PC-3 (cell line): ENCODE measurements at regions not wholly inside any gene's neighbourhood (a gene's known extent, or its start where the extent isn't known, plus 50 kb on each side); places are given as distances from the start of the nearest gene placed in this dataset.
"Not testable (repeated sequence)": the region's sequence is repeated elsewhere in the genome, so short reads cannot be mapped to it uniquely, and the experiment has no call there.

Experiments used
- ATAC-seq: fragments of 200-7000 bp; cut with Tn5 transposase; 2 replicates; pipeline ENCODE4 v1.9.1; 2020; ENCODE audit warnings: mild to moderate bottlenecking, moderate library complexity
- BruUV-seq: library from RNA; stranded (reverse); fragments of 400-500 nt; replicated peaks from 2 replicates; lab custom pipeline; 2021; lab: Mats Ljungman, UMichigan
- CTCF ChIA-PET: fragments of 300-600 bp; sonication (Branson Sonifier 250); formaldehyde crosslinking; loops from one replicate; lab custom pipeline; 2022; ENCODE audit warnings: antibody characterized with exemption; lab: Charles Lee
- POLR2A ChIA-PET: fragments of 300-600 bp; sonication (Branson Sonifier 250); formaldehyde crosslinking; loops from one replicate; lab custom pipeline; 2022; ENCODE audit warnings: antibody characterized with exemption; ENCODE audit not compliant: unreplicated experiment; lab: Charles Lee
- DNase-seq: peaks from one replicate; pipeline ENCODE4 v3.0.0-alpha.2; 2015
- H2AFZ ChIP-seq: fragments of 300-600 bp; sonication (generic); 2 replicates; pipeline ENCODE4 v1.6.0; 2016; ENCODE audit warnings: antibody characterized with exemption, low read length
- H3F3A ChIP-seq: fragments of 300-600 bp; sonication (generic); one replicate; pipeline ENCODE4 v1.6.0; 2017; ENCODE audit warnings: antibody characterized with exemption, low read length, control low read depth, mild to moderate bottlenecking; ENCODE audit not compliant: unreplicated experiment
- H3K27ac ChIP-seq: fragments of 300-600 bp; sonication (generic); 2 replicates; pipeline ENCODE4 v1.5.1; 2016; ENCODE audit warnings: mild to moderate bottlenecking, low read length
- H3K27me3 ChIP-seq: fragments of 300-600 bp; sonication (generic); 2 replicates; pipeline ENCODE4 v1.6.1; 2016; ENCODE audit warnings: low read length, mixed read lengths
- H3K36me3 ChIP-seq: fragments of 300-600 bp; sonication (generic); 2 replicates; pipeline ENCODE4 v1.6.1; 2016; ENCODE audit warnings: low read depth, mixed run types, low read length, mixed read lengths
- H3K4me1 ChIP-seq: fragments of 300-600 bp; sonication (generic); 2 replicates; pipeline ENCODE4 v1.5.1; 2016; ENCODE audit warnings: low read length; ENCODE audit not compliant: insufficient read depth
- H3K4me2 ChIP-seq: fragments of 300-600 bp; sonication (generic); 2 replicates; pipeline ENCODE4 v1.6.0; 2016; ENCODE audit warnings: low read length
- H3K4me3 ChIP-seq: fragments of 300-600 bp; sonication (generic); 2 replicates; pipeline ENCODE4 v1.5.1; 2016; ENCODE audit warnings: mild to moderate bottlenecking, low read length, mixed read lengths
- H3K79me2 ChIP-seq: fragments of 300-600 bp; sonication (generic); 2 replicates; pipeline ENCODE4 v1.6.1; 2017; ENCODE audit warnings: low read length, mixed read lengths
- H3K9ac ChIP-seq: fragments of 300-600 bp; sonication (generic); 2 replicates; pipeline ENCODE4 v1.6.0; 2016; ENCODE audit warnings: mild to moderate bottlenecking, low read length
- H3K9me2 ChIP-seq: fragments of 300-600 bp; sonication (generic); replicated peaks from 2 replicates; pipeline ENCODE4 v1.6.1; 2016; ENCODE audit warnings: mixed run types, low read length, mixed read lengths
- H3K9me3 ChIP-seq: fragments of 300-600 bp; sonication (generic); 2 replicates; pipeline ENCODE4 v1.6.1; 2016; ENCODE audit warnings: low read length, mixed read lengths
- H4K20me1 ChIP-seq: fragments of 300-600 bp; sonication (generic); 2 replicates; pipeline ENCODE4 v1.6.1; 2016; ENCODE audit warnings: low read length, mixed read lengths
- EZH2 ChIP-seq: fragments of 300-600 bp; sonication (generic); IDR thresholded peaks from one replicate; pipeline ENCODE4 v1.6.1; 2017; ENCODE audit warnings: antibody characterized with exemption, mild to moderate bottlenecking, low read length; ENCODE audit not compliant: unreplicated experiment
- EZH2phosphoT487 ChIP-seq: fragments of 300-600 bp; sonication (generic); IDR thresholded peaks from 2 replicates; pipeline ENCODE4 v1.6.1; 2018; ENCODE audit warnings: mild to moderate bottlenecking, antibody characterized with exemption, low read length, borderline replicate concordance
- intact Hi-C: fragments of 100-400 bp; cut with micrococcal nuclease; formaldehyde crosslinking; loops from 2 replicates; pipeline ENCODE4 v1.9.0; 2023
- TF ChIP-seq, protein P1 (sequence below): fragments of 300-600 bp; sonication (generic); conservative IDR thresholded peaks from 2 replicates; pipeline ENCODE4 v1.5.1; 2017; ENCODE audit warnings: antibody characterized with exemption, low read depth, mild to moderate bottlenecking, low read length

DNA sequence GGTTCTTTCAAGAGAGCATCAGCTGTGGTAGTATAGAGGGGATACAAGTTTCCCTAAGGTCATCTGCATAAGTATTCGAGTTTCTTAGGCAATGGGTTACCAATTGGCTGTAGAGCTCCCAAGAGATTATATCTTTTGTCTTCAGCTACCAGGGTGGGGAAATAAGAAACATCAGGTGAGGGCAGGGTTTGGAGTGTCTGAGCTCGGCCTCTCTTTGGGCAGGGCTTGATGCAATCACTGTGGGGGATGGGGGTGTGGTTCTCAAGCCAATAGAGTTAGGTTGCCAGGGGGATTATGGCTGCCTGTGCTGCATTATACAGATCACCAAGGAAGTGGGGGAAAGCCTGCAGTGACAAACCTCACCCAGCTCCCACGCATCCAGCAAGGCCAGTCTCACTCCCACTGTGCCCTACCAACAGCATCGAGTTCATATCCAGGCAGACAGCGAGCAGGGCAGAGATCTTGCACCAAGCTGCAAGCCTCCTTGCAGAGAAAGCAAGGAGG is 172.1 kb upstream of the MAGEE2 start:
- Histone ChIP-seq H3K27ac (no peak overlapping the region), H3K36me3 (no peaks in the 10 kb centered on the region), H3K9me3 (no peaks in the 10 kb centered on the region), H3F3A (no peaks in the 10 kb centered on the region), H3K4me3 (no peak overlapping the region), H3K4me2 (no peak overlapping the region), H3K9me2 (no peaks in the 10 kb centered on the region), H3K27me3 (no peaks in the 10 kb centered on the region), H4K20me1 (no peaks in the 10 kb centered on the region), H2AFZ (no peak overlapping the region), H3K9ac (no peak overlapping the region), H3K4me1 (no peaks in the 10 kb centered on the region), H3K79me2 (no peaks in the 10 kb centered on the region)
- intact Hi-C loops: no loop called here
- no peak for DNase-seq
- ChIA-PET POLR2A (no interaction called here), CTCF (no interaction called here)
- no TSS peak for BruUV-seq
- ATAC-seq: no peak
- TF ChIP-seq EZH2 (no peak), EZH2phosphoT487 (no peak)
- TF ChIP-seq, protein P1, sequence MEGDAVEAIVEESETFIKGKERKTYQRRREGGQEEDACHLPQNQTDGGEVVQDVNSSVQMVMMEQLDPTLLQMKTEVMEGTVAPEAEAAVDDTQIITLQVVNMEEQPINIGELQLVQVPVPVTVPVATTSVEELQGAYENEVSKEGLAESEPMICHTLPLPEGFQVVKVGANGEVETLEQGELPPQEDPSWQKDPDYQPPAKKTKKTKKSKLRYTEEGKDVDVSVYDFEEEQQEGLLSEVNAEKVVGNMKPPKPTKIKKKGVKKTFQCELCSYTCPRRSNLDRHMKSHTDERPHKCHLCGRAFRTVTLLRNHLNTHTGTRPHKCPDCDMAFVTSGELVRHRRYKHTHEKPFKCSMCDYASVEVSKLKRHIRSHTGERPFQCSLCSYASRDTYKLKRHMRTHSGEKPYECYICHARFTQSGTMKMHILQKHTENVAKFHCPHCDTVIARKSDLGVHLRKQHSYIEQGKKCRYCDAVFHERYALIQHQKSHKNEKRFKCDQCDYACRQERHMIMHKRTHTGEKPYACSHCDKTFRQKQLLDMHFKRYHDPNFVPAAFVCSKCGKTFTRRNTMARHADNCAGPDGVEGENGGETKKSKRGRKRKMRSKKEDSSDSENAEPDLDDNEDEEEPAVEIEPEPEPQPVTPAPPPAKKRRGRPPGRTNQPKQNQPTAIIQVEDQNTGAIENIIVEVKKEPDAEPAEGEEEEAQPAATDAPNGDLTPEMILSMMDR: no peak

DNA sequence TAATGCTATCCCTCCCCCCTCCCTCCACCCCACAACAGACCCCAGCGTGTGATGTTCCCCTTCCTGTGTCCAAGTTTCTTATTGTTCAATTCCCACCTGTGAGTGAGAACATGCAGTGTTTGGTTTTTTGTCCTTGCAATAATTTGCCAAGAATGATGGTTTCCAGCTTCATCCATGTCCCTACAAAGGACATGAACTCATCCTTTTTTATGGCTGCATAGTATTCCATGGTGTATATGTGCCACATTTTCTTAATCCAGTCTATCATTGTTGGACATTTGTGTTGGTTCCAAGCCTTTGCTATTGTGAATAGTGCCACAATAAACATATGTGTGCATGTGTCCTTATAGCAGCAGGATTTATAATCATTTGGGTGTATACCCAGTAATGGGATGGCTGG is 176.3 kb upstream of the MAGEE2 start:
- H3F3A ChIP-seq, H3K27ac ChIP-seq, H3K4me3 ChIP-seq, BruUV-seq, H4K20me1 ChIP-seq, H3K9me3 ChIP-seq, CTCF ChIA-PET, DNase-seq, H3K9ac ChIP-seq, intact Hi-C loops, H3K4me1 ChIP-seq, POLR2A ChIA-PET, ATAC-seq, H3K79me2 ChIP-seq, H3K36me3 ChIP-seq, H3K9me2 ChIP-seq, H2AFZ ChIP-seq, H3K27me3 ChIP-seq, H3K4me2 ChIP-seq: not testable (repeated sequence)

DNA sequence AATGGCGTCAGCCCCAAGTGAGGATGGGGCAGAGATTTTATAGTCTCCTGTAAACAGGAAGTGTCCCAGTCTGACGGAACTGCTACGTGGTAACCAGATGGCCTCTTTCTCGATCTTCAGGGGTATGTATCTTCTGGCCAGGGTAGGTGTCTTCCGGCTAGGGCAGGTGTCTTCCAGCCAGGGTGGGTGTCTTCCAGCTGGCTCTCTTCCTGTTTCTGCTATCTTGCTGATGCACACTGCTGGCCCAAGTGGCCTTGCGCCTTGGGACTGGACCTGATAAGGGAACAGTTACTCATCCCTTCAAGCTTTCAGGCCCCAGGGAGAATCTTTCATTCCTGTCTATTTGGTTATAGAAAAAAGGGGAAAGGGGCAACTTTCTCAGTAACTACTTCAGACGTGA is 178.7 kb upstream of the MAGEE2 start:
- no peak overlapping the region for H3K9ac ChIP-seq
- no peaks in the 10 kb centered on the region for H3K79me2 ChIP-seq
- ChIA-PET CTCF (no interaction called here), POLR2A (no interaction called here)
- no peak overlapping the region for H3K27ac ChIP-seq
- no peak for DNase-seq
- no peak for ATAC-seq
- H3K9me2 ChIP-seq: no peaks in the 10 kb centered on the region
- no peaks in the 10 kb centered on the region for H3K9me3 ChIP-seq
- no peaks in the 10 kb centered on the region for H3K27me3 ChIP-seq
- H3F3A ChIP-seq: no peaks in the 10 kb centered on the region
- H3K4me1 ChIP-seq: no peaks in the 10 kb centered on the region
- TF ChIP-seq EZH2phosphoT487 (no peak), EZH2 (no peak)
- TF ChIP-seq, protein P1: no peak
- BruUV-seq: no TSS peak
- H3K4me2 ChIP-seq: no peak overlapping the region
- H2AFZ ChIP-seq: no peak overlapping the region
- no peaks in the 10 kb centered on the region for H3K36me3 ChIP-seq
- H3K4me3 ChIP-seq: no peak overlapping the region
- intact Hi-C loops: no loop called here
- H4K20me1 ChIP-seq: no peaks in the 10 kb centered on the region
